GM23338 (cell line): ENCODE measurements at regions not wholly inside any gene's neighbourhood (a gene's known extent, or its start where the extent isn't known, plus 50 kb on each side); places are given as distances from the start of the nearest gene placed in this dataset.

Source experiments
- ATAC-seq: fragments of 200-7000 bp; cut with Tn5 transposase; 3 replicates; pipeline ENCODE4 v1.9.1; 2020
- DNase-seq: peaks from one replicate; pipeline ENCODE4 v3.0.0-alpha.2; 2015; ENCODE audit warnings: low spot score
- H2AFZ ChIP-seq: fragments of 200-600 bp; sonication (generic); 2 replicates; pipeline ENCODE4 v1.8.0; 2016; ENCODE audit warnings: antibody characterized with exemption, mild to moderate bottlenecking, moderate library complexity
- H3F3A ChIP-seq: fragments of 200-600 bp; sonication (generic); replicated peaks from 2 replicates; pipeline ENCODE4 v1.8.0; 2017; ENCODE audit warnings: antibody characterized with exemption, mixed run types, low read depth
- H3K27ac ChIP-seq: fragments of 200-600 bp; sonication (generic); 2 replicates; pipeline ENCODE4 v1.6.1; 2016; ENCODE audit warnings: low read depth
- H3K27me3 ChIP-seq: fragments of 200-600 bp; sonication (generic); 2 replicates; pipeline ENCODE4 v1.8.0; 2016; ENCODE audit warnings: mild to moderate bottlenecking, mixed run types, moderate library complexity; ENCODE audit not compliant: insufficient read depth
- H3K36me3 ChIP-seq: fragments of 200-600 bp; sonication (generic); 2 replicates; pipeline ENCODE4 v1.8.0; 2016; ENCODE audit warnings: mild to moderate bottlenecking; ENCODE audit not compliant: insufficient read depth
- H3K4me1 ChIP-seq: fragments of 200-600 bp; sonication (generic); 2 replicates; pipeline ENCODE4 v1.8.0; 2016; ENCODE audit warnings: mild to moderate bottlenecking, moderate library complexity; ENCODE audit not compliant: insufficient read depth
- H3K4me2 ChIP-seq: fragments of 200-600 bp; sonication (generic); 2 replicates; pipeline ENCODE4 v1.7.1; 2017; ENCODE audit warnings: mixed run types
- H3K4me3 ChIP-seq: fragments of 200-600 bp; sonication (generic); 2 replicates; pipeline ENCODE4 v1.6.1; 2016; ENCODE audit warnings: mixed run types
- H3K79me2 ChIP-seq: fragments of 200-600 bp; sonication (generic); replicated peaks from 2 replicates; pipeline ENCODE4 v1.8.0; 2017; ENCODE audit warnings: mild to moderate bottlenecking; ENCODE audit not compliant: insufficient read depth
- H3K9me2 ChIP-seq: fragments of 200-600 bp; sonication (generic); 2 replicates; pipeline ENCODE4 v1.8.0; 2017; ENCODE audit not compliant: insufficient read depth
- H4K20me1 ChIP-seq: fragments of 200-600 bp; sonication (generic); replicated peaks from 2 replicates; pipeline ENCODE4 v1.8.0; 2017; ENCODE audit warnings: mild to moderate bottlenecking; ENCODE audit not compliant: insufficient read depth
- H3K27ac Mint-ChIP-seq: 2 replicates; pipeline ENCODE4 v1.8.0; 2020; ENCODE audit warnings: inconsistent platforms, mild to moderate bottlenecking, moderate library complexity, mixed read lengths
- H3K27me3 Mint-ChIP-seq: 3 replicates; pipeline ENCODE4 v1.8.0; 2022; ENCODE audit warnings: low read depth, mild to moderate bottlenecking, moderate library complexity, mixed read lengths, inconsistent platforms; ENCODE audit not compliant: insufficient read depth, poor library complexity
- H3K36me3 Mint-ChIP-seq: 3 replicates; pipeline ENCODE4 v1.8.0; 2021; ENCODE audit warnings: low read depth, mild to moderate bottlenecking, inconsistent platforms, moderate library complexity, mixed read lengths
- H3K4me1 Mint-ChIP-seq: 3 replicates; pipeline ENCODE4 v1.8.0; 2020; ENCODE audit warnings: mild to moderate bottlenecking, inconsistent platforms, mixed read lengths
- H3K4me3 Mint-ChIP-seq: 3 replicates; pipeline ENCODE4 v1.8.0; 2021; ENCODE audit warnings: moderate library complexity, mild to moderate bottlenecking, inconsistent platforms, mixed read lengths
- H3K9me3 Mint-ChIP-seq: 3 replicates; pipeline ENCODE4 v1.8.0; 2020; ENCODE audit warnings: moderate library complexity, mild to moderate bottlenecking, inconsistent platforms, mixed read lengths
- CREB1 ChIP-seq: fragments of 250-450 bp; sonication (Bioruptor Pico); IDR thresholded peaks from 2 replicates; pipeline ENCODE4 v1.5.0; 2020; ENCODE audit warnings: low read depth, mild to moderate bottlenecking, moderate library complexity
- CTCF ChIP-seq, 2 experiments: fragments of 200-600 bp in 1 of 2; sonication (generic) in 1 of 2; conservative IDR thresholded peaks; 2 replicates each; pipeline versions ENCODE4 v1.5.1 to v1.6.1; 2016 to 2017; ENCODE audit warnings: antibody characterized with exemption in 2 of 2, low read depth in 2 of 2, mild to moderate bottlenecking in 2 of 2, moderate library complexity in 1 of 2
- EZH2phosphoT487 ChIP-seq: fragments of 200-600 bp; sonication (generic); IDR thresholded peaks from one replicate; pipeline ENCODE4 v1.8.1; 2018; ENCODE audit warnings: antibody characterized with exemption; ENCODE audit not compliant: unreplicated experiment
- NANOG ChIP-seq: IDR thresholded peaks from 2 replicates; pipeline ENCODE4 v1.6.1; 2016; ENCODE audit warnings: antibody characterized with exemption, borderline replicate concordance
- POLR2AphosphoS5 ChIP-seq: IDR thresholded peaks from 2 replicates; pipeline ENCODE4 v1.6.1; 2016; ENCODE audit warnings: antibody characterized with exemption, low read depth
- ZNF114 ChIP-seq: fragments of 250-450 bp; sonication (Bioruptor Pico); IDR thresholded peaks from 2 replicates; pipeline ENCODE4 v1.5.0; 2020; ENCODE audit warnings: mild to moderate bottlenecking, moderate library complexity
- ZNF331 ChIP-seq: fragments of 250-450 bp; sonication (Bioruptor Pico); IDR thresholded peaks from 2 replicates; pipeline ENCODE4 v1.5.0; 2020; ENCODE audit warnings: low read depth, mild to moderate bottlenecking, moderate library complexity
- TF ChIP-seq, protein P1 (sequence below): fragments of 250-450 bp; sonication (Bioruptor Pico); IDR thresholded peaks from 2 replicates; pipeline ENCODE4 v1.5.0; 2020; ENCODE audit warnings: mild to moderate bottlenecking, moderate library complexity

GRCh38 chr9:80222466-80223169, 650.9 kb downstream of the TLE4 start:
- Histone ChIP-seq H3K4me1 (no peaks in the 10 kb centered on the region), H3K27me3 (no peaks in the 10 kb centered on the region), H3K79me2 (no peaks in the 10 kb centered on the region), H3F3A (no peaks in the 10 kb centered on the region), H3K4me3 (no peak overlapping the region), H3K4me2 (no peak overlapping the region), H3K9me2 (no peaks in the 10 kb centered on the region; the same call in 1 of the 2 replicates), H3K27ac (no peak overlapping the region), H4K20me1 (no peaks in the 10 kb centered on the region), H3K36me3 (no peaks in the 10 kb centered on the region), H2AFZ (no peak overlapping the region)
- Mint-ChIP-seq H3K27ac (no peak overlapping the region), H3K4me1 (no peaks in the 10 kb centered on the region), H3K4me3 (no peak overlapping the region), H3K27me3 (no peaks in the 10 kb centered on the region), H3K36me3 (no peaks in the 10 kb centered on the region), H3K9me3 (no peaks in the 10 kb centered on the region; the same call in 2 of the 3 replicates)
- TF ChIP-seq NANOG (no peak), EZH2phosphoT487 (no peak), ZNF331 (CRISPR knock-in tag) (no peak), CREB1 (CRISPR knock-in tag) (no peak), CTCF (conservative IDR thresholded peaks at IDR 0.05; ENCODE audit: low read depth in 2 of 2) (no peak), POLR2AphosphoS5 (no peak)
- no peak for ATAC-seq
- DNase-seq = no peak

- Mint-ChIP-seq H3K9me3 (peaks cover 5% of the 10 kb centered on the region; the same call in 2 of the 3 replicates), H3K36me3 (peaks cover under 1% of the 10 kb centered on the region; the same call in 1 of the 3 replicates), H3K4me1 (no peaks in the 10 kb centered on the region), H3K27me3 (no peaks in the 10 kb centered on the region), H3K4me3 (no peak overlapping the region), H3K27ac (no peak overlapping the region)
- Histone ChIP-seq H3K4me2 (no peak overlapping the region), H3K27me3 (no peaks in the 10 kb centered on the region), H3K9me2 (no peaks in the 10 kb centered on the region), H4K20me1 (no peaks in the 10 kb centered on the region), H3K27ac (no peak overlapping the region), H3K4me1 (no peaks in the 10 kb centered on the region), H3K4me3 (no peak overlapping the region), H3F3A (no peaks in the 10 kb centered on the region), H3K79me2 (no peaks in the 10 kb centered on the region), H2AFZ (no peak overlapping the region), H3K36me3 (no peaks in the 10 kb centered on the region)
- ATAC-seq (0 out of 3 replicates have a peak, but pooled peaks have one; percentile 25), DNase-seq (peak; percentile 8)
- no peak for TF ChIP-seq POLR2AphosphoS5
- no peak for TF ChIP-seq ZNF114 (CRISPR knock-in tag)
- TF ChIP-seq NANOG = no peak
- no peak for TF ChIP-seq CTCF (conservative IDR thresholded peaks at IDR 0.05; ENCODE audit: low read depth in 2 of 2)
- TF ChIP-seq, protein P1, sequence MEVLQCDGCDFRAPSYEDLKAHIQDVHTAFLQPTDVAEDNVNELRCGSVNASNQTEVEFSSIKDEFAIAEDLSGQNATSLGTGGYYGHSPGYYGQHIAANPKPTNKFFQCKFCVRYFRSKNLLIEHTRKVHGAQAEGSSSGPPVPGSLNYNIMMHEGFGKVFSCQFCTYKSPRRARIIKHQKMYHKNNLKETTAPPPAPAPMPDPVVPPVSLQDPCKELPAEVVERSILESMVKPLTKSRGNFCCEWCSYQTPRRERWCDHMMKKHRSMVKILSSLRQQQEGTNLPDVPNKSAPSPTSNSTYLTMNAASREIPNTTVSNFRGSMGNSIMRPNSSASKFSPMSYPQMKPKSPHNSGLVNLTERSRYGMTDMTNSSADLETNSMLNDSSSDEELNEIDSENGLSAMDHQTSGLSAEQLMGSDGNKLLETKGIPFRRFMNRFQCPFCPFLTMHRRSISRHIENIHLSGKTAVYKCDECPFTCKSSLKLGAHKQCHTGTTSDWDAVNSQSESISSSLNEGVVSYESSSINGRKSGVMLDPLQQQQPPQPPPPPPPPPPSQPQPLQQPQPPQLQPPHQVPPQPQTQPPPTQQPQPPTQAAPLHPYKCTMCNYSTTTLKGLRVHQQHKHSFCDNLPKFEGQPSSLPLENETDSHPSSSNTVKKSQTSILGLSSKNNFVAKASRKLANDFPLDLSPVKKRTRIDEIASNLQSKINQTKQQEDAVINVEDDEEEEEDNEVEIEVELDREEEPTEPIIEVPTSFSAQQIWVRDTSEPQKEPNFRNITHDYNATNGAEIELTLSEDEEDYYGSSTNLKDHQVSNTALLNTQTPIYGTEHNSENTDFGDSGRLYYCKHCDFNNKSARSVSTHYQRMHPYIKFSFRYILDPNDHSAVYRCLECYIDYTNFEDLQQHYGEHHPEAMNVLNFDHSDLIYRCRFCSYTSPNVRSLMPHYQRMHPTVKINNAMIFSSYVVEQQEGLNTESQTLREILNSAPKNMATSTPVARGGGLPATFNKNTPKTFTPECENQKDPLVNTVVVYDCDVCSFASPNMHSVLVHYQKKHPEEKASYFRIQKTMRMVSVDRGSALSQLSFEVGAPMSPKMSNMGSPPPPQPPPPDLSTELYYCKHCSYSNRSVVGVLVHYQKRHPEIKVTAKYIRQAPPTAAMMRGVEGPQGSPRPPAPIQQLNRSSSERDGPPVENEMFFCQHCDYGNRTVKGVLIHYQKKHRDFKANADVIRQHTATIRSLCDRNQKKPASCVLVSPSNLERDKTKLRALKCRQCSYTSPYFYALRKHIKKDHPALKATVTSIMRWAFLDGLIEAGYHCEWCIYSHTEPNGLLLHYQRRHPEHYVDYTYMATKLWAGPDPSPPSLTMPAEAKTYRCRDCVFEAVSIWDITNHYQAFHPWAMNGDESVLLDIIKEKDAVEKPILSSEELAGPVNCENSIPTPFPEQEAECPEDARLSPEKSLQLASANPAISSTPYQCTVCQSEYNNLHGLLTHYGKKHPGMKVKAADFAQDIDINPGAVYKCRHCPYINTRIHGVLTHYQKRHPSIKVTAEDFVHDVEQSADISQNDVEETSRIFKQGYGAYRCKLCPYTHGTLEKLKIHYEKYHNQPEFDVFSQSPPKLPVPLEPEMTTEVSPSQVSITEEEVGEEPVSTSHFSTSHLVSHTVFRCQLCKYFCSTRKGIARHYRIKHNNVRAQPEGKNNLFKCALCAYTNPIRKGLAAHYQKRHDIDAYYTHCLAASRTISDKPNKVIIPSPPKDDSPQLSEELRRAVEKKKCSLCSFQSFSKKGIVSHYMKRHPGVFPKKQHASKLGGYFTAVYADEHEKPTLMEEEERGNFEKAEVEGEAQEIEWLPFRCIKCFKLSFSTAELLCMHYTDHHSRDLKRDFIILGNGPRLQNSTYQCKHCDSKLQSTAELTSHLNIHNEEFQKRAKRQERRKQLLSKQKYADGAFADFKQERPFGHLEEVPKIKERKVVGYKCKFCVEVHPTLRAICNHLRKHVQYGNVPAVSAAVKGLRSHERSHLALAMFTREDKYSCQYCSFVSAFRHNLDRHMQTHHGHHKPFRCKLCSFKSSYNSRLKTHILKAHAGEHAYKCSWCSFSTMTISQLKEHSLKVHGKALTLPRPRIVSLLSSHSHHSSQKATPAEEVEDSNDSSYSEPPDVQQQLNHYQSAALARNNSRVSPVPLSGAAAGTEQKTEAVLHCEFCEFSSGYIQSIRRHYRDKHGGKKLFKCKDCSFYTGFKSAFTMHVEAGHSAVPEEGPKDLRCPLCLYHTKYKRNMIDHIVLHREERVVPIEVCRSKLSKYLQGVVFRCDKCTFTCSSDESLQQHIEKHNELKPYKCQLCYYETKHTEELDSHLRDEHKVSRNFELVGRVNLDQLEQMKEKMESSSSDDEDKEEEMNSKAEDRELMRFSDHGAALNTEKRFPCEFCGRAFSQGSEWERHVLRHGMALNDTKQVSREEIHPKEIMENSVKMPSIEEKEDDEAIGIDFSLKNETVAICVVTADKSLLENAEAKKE = no peak
Measured at GRCh38 chr9:80218328-80218727, 646.6 kb downstream of the TLE4 start.
